Body of pancreas (tissue), 4 donors: ENCODE measurements at regions not wholly inside any gene's neighbourhood (a gene's known extent, or its start where the extent isn't known, plus 50 kb on each side); places are given as distances from the start of the nearest gene placed in this dataset.

ENCODE experiments used
- CTCF ChIP-seq, 7 experiments: fragments of 450-650 bp in 4 of 7; fragments of 200-600 bp in 3 of 7; sonication (generic) in 3 of 7; IDR thresholded peaks; one replicate each; pipeline ENCODE4 v1.5.1; 2016 to 2019; ENCODE audit warnings: antibody characterized with exemption in 7 of 7
- POLR2A ChIP-seq, 3 donors: fragments of 450-650 bp; IDR thresholded peaks; one replicate each; pipeline ENCODE4 v1.6.1; 2016; ENCODE audit warnings: antibody characterized with exemption in 3 of 3, mild to moderate bottlenecking in 2 of 3

GRCh38 chr21:35338281-35338680 lies 289.2 kb upstream of the RUNX1 start:
- TF ChIP-seq CTCF (IDR thresholded peaks at IDR 0.05), result no peak
- no peak for TF ChIP-seq POLR2A (IDR thresholded peaks at IDR 0.05)
